Adrenal gland (tissue), 9 donors: ENCODE measurements at regions not wholly inside any gene's neighbourhood (a gene's known extent, or its start where the extent isn't known, plus 50 kb on each side); places are given as distances from the start of the nearest gene placed in this dataset.
"Not testable (repeated sequence)": the region's sequence is repeated elsewhere in the genome, so short reads cannot be mapped to it uniquely, and the experiment has no call there.

ENCODE experiments used
- DNase-seq, 7 donors: peaks; one replicate each; pipeline ENCODE4 v3.0.0-alpha.2; 2019 to 2020
- H3K27ac ChIP-seq, 5 donors: fragments of 200-600 bp; sonication (generic) in 4 of 5; 1 replicate in 3 of 5; 2 replicates in 2 of 5; pipeline versions ENCODE4 v1.5.1 to v1.8.0; 2016 to 2020; ENCODE audit warnings: mild to moderate bottlenecking in 1 of 5
- H3K27me3 ChIP-seq: fragments of 200-600 bp; 2 replicates; pipeline ENCODE4 v1.8.0; 2021
- H3K36me3 ChIP-seq, 2 donors: fragments of 200-600 bp; replicated peaks in 1 of 2; 1 replicate in 1 of 2; 2 replicates in 1 of 2; pipeline versions ENCODE4 v1.5.1 to v1.8.0; 2018 to 2022
- H3K4me1 ChIP-seq, 2 donors: fragments of 200-600 bp; replicated peaks in 1 of 2; 1 replicate in 1 of 2; 2 replicates in 1 of 2; pipeline versions ENCODE4 v1.5.1 to v1.8.0; 2018 to 2021
- H3K4me3 ChIP-seq, 4 donors: fragments of 200-600 bp; sonication (generic) in 3 of 4; one replicate each; pipeline ENCODE4 v1.5.1; 2016 to 2018
- H3K9me3 ChIP-seq, 3 donors: fragments of 200-600 bp; sonication (generic) in 1 of 3; replicated peaks in 1 of 3; 1 replicate in 2 of 3; 2 replicates in 1 of 3; pipeline versions ENCODE4 v1.5.1 to v1.8.0; 2016 to 2021
- CTCF ChIP-seq, 6 experiments: fragments of 450-650 bp in 4 of 6; fragments of 200-600 bp in 2 of 6; sonication (generic) in 1 of 6; IDR thresholded peaks; 1 replicate in 5 of 6; 2 replicates in 1 of 6; pipeline versions ENCODE4 v1.5.1 to v1.8.0; 2016 to 2021; ENCODE audit warnings: antibody characterized with exemption in 6 of 6, mild to moderate bottlenecking in 2 of 6, moderate library complexity in 1 of 6
- POLR2A ChIP-seq, 2 donors: fragments of 450-650 bp; IDR thresholded peaks; one replicate each; pipeline ENCODE4 v1.6.1; 2017; ENCODE audit warnings: antibody characterized with exemption in 2 of 2, mild to moderate bottlenecking in 2 of 2, moderate library complexity in 1 of 2
- WGBS, 4 donors: extraction: QIAGEN DNeasy Blood & Tissue Kit in 2 of 4; methylation state at CpG; one replicate each; pipeline versions ENCODE4 v1.1.5 to v1.1.7; 2013 to 2017; 5-methylcytosine and 5-hydroxymethylcytosine counted together
- intact Hi-C, 2 donors: fragments of 100-400 bp; cut with DNase I; formaldehyde crosslinking; loops; one replicate each; pipeline versions ENCODE4 v1.14.1 to v1.15.0; 2022 to 2023
- donor health status: healthy with polysubstance abuse.
- donor health status: Bipolar disorder and iron deficiency.
- donor health status: DM: yes; HTN: yes; CAD: no.
- donor health status: DM: no; HTN: no; CAD: no.
- donor health status: DM: no; HTN: no; CAD: no.

- Histone ChIP-seq H3K9me3 (no peaks in the 10 kb centered on the region), H3K27me3 (no peaks in the 10 kb centered on the region)
- WGBS, 4 donors = 37 to 59% (median 49%) methylated on average over 1 of the region's 1 CpG
Observed at GRCh38 chrX:152037183-152037582, 62.7 kb upstream of the GABRE start.

GRCh38 chrX:152031346-152031745, 56.9 kb upstream of the GABRE start:
- intact Hi-C loops, H3K36me3 ChIP-seq, H3K4me1 ChIP-seq, H3K9me3 ChIP-seq, DNase-seq, H3K4me3 ChIP-seq, H3K27me3 ChIP-seq, H3K27ac ChIP-seq: not testable (repeated sequence)
- 62 to 84% (median 73%) methylated on average over 1 of the region's 1 CpG for WGBS, 4 donors

More at GRCh38 chrX:152037183-152037582, 62.7 kb upstream of the GABRE start:
- no peak for TF ChIP-seq CTCF (IDR thresholded peaks at IDR 0.05)
- TF ChIP-seq POLR2A (IDR thresholded peaks at IDR 0.05) = no peak
- no peaks in the 10 kb centered on the region for H3K4me1 ChIP-seq
- no peak for DNase-seq
- no peak overlapping the region for H3K4me3 ChIP-seq
- no peak overlapping the region for H3K27ac ChIP-seq
- H3K36me3 ChIP-seq = no peaks in the 10 kb centered on the region
- intact Hi-C loops = no loop called here

GRCh38 chrX:152028579-152028978, 54.1 kb upstream of the GABRE start:
- Histone ChIP-seq H3K36me3 (no peaks in the 10 kb centered on the region), H3K4me1 (no peaks in the 10 kb centered on the region), H3K27ac (no peak overlapping the region), H3K4me3 (no peak overlapping the region), H3K27me3 (no peaks in the 10 kb centered on the region), H3K9me3 (no peaks in the 10 kb centered on the region)
- no peak for TF ChIP-seq CTCF (IDR thresholded peaks at IDR 0.05)
- no peak for TF ChIP-seq POLR2A (IDR thresholded peaks at IDR 0.05)
- DNase-seq = no peak
- WGBS, 4 donors = 57 to 84% (median 76%) methylated on average over 1 to 3 of the region's 3 CpGs
- intact Hi-C loops = no loop called here

GRCh38 chrX:152025656-152026440, 51.4 kb upstream of the GABRE start:
- no peaks in the 10 kb centered on the region for H3K27me3 ChIP-seq
- intact Hi-C loops = no loop called here
- TF ChIP-seq POLR2A (IDR thresholded peaks at IDR 0.05) = no peak
- TF ChIP-seq CTCF (IDR thresholded peaks at IDR 0.05) = no peak
- WGBS, 4 donors = 58 to 85% (median 69%) methylated on average over 2 to 5 of the region's 5 CpGs
- no peak overlapping the region for H3K4me3 ChIP-seq
- H3K4me1 ChIP-seq = no peaks in the 10 kb centered on the region
- no peaks in the 10 kb centered on the region for H3K9me3 ChIP-seq
- H3K36me3 ChIP-seq = no peaks in the 10 kb centered on the region
- no peak overlapping the region for H3K27ac ChIP-seq
- no peak for DNase-seq

- Histone ChIP-seq H3K27me3 (no peaks in the 10 kb centered on the region), H3K4me3 (no peak overlapping the region), H3K36me3 (no peaks in the 10 kb centered on the region), H3K4me1 (no peaks in the 10 kb centered on the region), H3K9me3 (no peaks in the 10 kb centered on the region), H3K27ac (no peak overlapping the region)
- WGBS, 4 donors = 24 to 57% (median 42%) methylated on average over 2 to 3 of the region's 3 CpGs
- TF ChIP-seq CTCF (IDR thresholded peaks at IDR 0.05) (no peak), POLR2A (IDR thresholded peaks at IDR 0.05) (no peak)
- DNase-seq = peak in 1 of 7 donors; percentile 14
- intact Hi-C loops = no loop called here
Observed at GRCh38 chrX:152024710-152025109, 50.2 kb upstream of the GABRE start.
